Germinal center (tissue), 1 donor: ENCODE measurements at regions not wholly inside any gene's neighbourhood (a gene's known extent, or its start where the extent isn't known, plus 50 kb on each side); places are given as distances from the start of the nearest gene placed in this dataset.

ENCODE experiments used
- DNase-seq: peaks from one replicate; pipeline ENCODE4 v3.0.0; 2012; ENCODE audit warnings: mixed read lengths, low spot score

DNA sequence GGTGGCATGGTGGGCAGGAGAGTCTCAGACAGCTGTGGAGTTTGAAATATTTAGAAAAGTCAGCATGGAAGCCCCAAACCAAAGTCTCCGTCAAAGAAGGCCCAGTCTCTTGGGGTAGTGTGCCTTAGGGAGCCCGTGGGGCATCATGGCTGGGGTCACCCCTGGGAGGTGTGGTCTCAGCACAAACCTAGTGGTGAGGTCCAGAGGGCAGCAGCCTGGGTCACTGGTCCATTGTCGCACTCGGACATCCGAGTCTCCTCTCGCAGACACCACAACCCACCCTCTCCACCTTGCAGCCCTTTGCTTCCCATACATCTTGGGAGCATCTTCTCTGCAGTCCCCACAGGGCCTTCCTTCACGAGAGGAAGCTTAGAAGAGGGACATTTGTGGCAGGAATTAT is 588.0 kb upstream of the TMEM132C start:
- no peak for DNase-seq

DNA sequence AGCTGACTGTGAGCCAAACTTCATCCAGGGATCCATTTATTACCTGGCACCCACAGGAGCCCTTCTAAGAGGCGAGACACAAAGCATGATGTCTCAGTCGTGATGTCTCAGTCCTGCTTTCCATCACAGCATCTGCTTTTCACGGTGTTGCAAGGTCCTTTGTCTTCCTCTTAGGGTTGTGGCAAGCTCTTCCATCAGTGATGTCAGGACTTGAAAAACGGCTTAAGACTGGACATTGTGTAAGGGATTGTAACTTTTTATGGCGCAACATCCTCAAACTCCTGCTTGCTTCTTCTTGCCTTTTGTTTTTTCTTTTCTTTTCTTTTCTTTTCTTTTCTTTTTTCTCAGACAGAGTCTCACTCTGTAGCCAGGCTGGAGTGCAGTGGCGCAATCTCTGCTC is 586.5 kb upstream of the TMEM132C start:
- no peak for DNase-seq

GRCh38 chr12:127681151-127681754 is 585.7 kb upstream of the TMEM132C start:
- DNase-seq, result no peak

DNA sequence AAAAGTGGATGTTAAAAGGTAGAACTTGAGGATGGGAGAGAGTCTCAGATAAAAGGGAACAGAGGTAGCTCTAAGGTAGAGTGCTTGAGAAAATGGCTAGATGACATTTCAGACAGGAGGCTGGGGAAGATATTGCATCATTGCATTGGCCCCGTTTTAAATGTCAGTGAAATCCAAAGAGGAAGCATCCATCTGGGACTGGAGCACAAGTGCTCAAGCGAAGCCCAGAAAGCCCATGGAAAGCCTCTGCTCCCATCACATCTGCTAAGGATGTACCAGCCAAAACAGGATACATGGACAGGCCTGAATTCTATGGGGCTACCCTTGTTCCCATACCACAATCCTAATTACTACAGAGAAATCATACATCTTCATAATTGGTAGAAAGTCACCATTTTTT is 581.5 kb upstream of the TMEM132C start:
- no peak for DNase-seq

DNA sequence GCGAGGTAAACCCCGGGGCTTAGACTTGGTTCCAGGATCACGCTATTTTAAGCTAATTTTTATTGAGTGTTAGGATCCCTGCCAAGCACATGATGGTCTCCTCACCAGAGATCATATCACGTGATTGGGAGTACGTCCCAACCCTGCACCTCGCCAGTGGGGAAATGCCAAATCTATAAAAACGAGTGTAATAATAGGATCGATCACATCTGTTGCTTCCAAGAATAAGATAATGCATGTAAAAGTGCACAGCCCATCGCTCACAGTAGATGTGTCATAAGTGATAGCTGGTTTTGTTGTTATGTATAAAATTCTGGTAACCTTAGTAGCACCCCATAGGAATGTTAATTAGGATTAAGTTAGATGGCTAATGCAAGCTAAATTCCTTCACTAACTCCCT is 581.0 kb upstream of the TMEM132C start:
- DNase-seq, result no peak

GRCh38 chr12:127687181-127687580 is 579.8 kb upstream of the TMEM132C start:
- DNase-seq, result no peak

DNA sequence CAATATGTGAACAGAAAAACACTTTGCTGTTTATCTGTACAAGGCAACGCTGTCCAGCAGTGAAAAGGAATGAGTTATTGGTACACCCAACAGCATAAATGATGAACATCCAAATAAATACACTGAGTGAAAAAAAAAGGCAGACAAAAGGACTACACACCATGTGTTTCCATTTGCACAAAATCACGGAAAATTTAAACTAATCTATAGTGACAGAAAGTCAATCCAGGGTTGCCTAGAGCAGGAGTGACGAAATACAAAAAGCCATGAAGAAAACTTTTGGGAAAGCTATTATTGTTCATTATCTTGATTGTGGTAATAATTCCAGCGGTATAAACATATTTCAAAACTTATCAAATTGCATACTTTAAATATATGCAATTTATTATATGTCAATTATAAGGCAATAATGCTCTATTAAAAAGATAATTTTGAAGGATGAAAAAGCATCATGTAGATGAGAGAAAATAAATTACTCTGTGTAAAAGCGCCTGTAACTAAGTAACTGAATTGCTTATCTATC is 578.0 kb upstream of the TMEM132C start:
- DNase-seq, result no peak

DNA sequence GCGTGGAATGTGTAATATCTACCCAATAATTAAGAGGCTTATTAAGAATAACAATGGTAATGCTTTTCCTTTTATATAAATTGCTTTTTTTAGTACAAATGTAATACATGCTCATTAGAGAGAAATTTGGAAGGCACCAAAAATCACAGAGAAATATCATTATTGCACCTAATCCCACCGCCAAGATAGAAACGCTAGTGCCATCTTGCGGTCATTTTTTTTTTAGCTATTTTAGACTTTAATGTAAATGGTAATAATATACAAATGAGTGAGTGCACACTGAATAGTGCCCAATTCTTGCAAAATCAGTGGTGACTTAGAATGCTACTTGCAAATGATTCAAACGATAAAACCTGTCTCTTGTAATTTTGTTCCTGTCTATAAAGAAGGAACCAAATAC is 576.8 kb upstream of the TMEM132C start:
- DNase-seq, result no peak

DNA sequence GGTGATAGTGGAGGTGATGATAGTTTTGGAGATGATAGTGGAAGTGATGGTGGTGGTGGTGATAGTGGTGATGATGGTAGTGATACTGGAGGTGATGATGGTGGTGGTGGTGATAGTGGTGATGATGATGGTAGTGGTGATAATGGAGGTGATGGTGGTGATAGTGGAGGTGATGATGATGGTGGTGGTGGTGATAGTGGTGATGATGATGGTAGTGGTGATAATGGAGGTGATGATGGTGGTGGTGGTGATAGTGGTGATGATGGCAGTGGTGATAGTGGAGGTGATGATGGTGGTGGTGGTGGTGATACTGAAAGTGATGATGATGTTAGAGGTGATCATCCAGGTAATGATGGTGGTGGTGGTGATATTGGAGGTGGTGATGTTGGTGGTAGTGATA is 570.0 kb upstream of the TMEM132C start:
- DNase-seq, result no peak

DNA sequence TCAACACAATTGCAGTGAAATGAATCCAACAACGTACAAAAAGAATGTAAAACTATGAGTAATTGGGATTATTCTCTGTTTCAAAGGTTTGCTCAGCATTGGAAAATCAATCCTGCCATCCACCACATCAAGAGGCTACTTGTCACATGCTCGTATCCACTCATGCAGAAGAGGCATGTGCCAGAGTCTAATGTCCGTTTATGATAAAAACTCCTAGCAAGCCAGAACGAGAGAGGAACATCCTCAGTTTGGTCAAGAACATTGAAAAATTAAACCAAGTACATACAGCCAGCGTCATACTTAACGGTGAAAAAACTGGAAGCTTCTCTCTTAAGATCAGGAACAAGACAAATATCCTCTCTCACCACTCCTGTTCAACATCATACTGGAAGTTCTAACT is 563.9 kb upstream of the TMEM132C start:
- no peak for DNase-seq

- no peak for DNase-seq
Measured at GRCh38 chr12:127711108-127711507, 555.9 kb upstream of the TMEM132C start.

GRCh38 chr12:127712561-127712960 is 554.4 kb upstream of the TMEM132C start:
- DNase-seq, result no peak

- DNase-seq, result no peak
Measured at GRCh38 chr12:127716166-127716565, 550.8 kb upstream of the TMEM132C start.

DNA sequence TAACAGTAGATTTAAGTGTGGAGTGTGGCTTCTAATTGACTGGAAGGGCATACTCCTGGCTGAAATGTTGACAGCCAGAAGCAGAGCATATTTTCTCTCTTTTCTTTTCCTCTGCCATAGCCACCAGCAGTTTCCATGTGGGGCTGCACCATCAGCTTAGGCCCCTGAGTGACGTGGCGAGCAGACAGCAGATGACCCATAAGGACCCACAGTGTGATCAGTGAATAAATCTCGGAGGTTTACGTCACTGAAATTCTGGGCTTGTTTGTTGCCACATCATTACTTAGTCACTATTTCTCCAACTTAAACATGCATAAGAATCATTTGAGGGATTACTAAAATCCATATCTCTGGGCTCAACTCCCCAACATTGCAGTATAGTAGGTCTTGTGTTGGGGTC is 549.7 kb upstream of the TMEM132C start:
- DNase-seq, result no peak

DNA sequence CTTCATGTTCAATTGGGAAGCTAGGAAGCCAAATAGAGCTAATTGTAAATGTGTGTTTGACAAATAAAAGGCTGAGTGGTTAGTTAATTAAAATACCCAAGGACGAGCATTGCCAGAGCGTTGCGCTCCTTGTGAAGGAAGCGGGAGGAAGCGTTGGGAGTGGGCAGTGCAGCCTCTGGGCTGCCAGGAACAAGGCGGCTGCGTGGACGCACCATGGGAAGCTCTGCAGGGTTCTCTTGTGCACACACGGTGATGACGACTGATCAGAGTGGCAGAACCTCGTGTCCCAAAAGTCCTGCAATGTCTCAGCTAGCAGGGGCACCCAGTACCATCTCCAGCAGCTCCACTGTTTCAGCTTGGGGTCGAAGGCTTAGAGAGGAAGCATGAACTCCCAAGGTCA is 546.6 kb upstream of the TMEM132C start:
- no peak for DNase-seq

DNA sequence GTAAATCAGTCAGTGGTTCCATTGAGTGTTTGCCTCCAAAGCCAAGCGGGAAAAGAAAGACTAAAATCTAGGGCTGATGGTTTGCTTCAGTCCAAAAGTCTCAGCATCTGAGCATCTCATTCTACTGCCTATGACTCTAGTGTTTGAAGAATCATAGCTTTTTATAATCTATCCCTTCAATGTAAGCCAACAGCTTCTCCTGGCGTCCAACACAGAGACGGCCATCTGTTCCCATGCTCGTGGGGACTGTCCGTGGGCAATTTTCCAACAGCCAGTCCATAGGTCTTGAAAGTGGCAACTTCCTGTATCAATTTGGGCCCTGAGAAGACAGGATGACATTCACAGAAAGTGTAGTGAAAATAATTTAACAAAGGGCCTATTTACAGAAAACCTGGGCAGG is 544.4 kb upstream of the TMEM132C start:
- DNase-seq, result no peak

GRCh38 chr12:127723251-127723650 is 543.7 kb upstream of the TMEM132C start:
- no peak for DNase-seq

GRCh38 chr12:127726671-127727315 is 540.2 kb upstream of the TMEM132C start:
- DNase-seq, result no peak

DNA sequence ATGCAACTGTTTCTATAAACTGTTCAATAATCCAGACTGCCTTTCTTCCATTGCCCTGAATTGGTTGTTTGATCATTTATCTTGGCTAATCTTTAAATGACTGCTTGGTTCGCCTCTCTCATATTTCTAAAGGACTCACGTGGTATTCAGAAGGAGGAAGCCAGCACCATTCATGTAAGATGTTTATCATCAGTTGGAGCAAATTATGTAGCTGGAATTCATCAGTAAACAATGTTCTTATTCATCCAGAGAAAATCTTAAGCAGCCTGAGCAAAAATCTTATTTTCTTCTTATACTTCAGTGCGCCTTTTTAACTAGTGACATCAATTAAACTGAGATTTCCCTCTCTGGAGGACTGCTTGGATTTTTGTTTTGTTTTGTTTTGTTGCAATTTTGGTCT is 538.7 kb upstream of the TMEM132C start:
- DNase-seq, result no peak

DNA sequence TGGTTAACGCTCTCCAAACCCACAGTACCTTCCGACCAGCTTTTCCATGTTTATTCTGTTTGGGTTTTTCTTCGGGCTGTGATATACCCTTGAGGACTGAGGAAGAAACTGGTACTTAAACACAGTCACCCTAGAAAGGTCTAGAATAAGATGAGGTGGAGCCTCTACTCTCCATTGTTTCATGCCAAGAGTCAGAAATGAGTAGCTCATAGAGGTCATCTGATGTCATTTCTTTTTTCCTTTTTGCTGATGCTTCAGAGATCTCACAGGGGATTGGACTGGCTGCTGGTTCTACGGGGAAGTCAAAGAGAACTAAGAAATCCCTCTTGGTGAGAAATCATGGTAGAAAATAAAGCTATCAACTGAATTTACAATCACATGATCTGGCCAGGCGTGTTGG is 538.2 kb upstream of the TMEM132C start:
- DNase-seq, result no peak

- no peak for DNase-seq
Measured at GRCh38 chr12:127729381-127729780, 537.6 kb upstream of the TMEM132C start.

- DNase-seq, result no peak
Measured at GRCh38 chr12:127731657-127732056, 535.3 kb upstream of the TMEM132C start.

DNA sequence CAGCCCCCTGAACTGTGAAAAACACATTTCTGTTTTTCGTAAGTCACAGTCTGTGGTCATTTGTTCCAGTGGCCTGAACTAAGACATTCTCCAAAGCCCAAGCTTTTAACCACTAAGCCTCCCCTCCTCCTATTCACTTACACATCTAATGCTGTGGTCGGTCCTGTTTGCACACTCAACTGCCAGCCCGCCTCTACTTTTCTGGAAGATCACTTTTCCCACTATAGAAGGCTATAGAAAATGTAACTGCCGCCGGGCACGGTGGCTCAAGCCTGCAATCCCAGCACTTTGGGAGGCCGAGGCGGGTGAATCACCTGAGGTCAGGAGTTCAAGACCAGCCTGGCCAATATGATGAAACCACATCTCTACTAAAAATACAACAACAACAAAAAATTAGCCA is 524.7 kb upstream of the TMEM132C start:
- DNase-seq, result no peak
